ENCODE measurements at regions not wholly inside any gene's neighbourhood (a gene's known extent, or its start where the extent isn't known, plus 50 kb on each side); places are given as distances from the start of the nearest gene placed in this dataset.

DNA sequence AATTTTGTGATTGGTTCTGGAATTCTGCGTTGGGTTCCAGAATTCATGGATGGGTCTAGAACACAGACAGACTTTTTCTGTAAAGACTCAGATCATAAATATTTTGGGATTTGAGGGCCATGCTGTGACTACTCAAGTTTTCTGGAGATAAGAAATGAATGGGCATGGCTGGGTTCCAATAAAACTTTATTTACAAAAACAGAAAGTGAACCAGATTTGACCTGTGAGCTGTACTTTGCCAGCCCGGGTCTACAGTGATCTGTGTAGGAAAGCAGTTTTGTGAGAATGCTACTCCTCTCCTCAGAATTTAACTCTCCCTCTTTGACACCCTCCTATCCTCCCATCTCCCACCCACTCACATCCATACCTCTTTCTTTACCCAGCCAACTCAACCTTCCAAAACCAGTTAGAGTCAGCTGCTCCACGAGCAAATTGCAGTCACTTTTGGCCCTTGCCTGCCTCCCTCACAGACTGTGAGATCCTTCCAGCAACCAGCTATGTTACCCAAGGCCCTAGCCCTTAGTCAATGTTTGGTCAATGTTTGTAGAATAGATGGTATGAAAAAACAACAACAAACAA lies 312.8 kb upstream of the ZMIZ1 start:
- TF ChIP-seq FOXM1 (IDR thresholded peaks at IDR 0.05; ENCODE audit: borderline replicate concordance): no peak
- no peak for TF ChIP-seq SP1 (IDR thresholded peaks at IDR 0.05)
- no peak for TF ChIP-seq CTBP1 (IDR thresholded peaks at IDR 0.05; ENCODE audit: borderline replicate concordance)
- TF ChIP-seq, protein P1, sequence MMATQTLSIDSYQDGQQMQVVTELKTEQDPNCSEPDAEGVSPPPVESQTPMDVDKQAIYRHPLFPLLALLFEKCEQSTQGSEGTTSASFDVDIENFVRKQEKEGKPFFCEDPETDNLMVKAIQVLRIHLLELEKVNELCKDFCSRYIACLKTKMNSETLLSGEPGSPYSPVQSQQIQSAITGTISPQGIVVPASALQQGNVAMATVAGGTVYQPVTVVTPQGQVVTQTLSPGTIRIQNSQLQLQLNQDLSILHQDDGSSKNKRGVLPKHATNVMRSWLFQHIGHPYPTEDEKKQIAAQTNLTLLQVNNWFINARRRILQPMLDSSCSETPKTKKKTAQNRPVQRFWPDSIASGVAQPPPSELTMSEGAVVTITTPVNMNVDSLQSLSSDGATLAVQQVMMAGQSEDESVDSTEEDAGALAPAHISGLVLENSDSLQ (IDR thresholded peaks at IDR 0.05): no peak
- no peak for TF ChIP-seq L3MBTL2 (conservative IDR thresholded peaks at IDR 0.05)
- TF ChIP-seq FOXK2 (IDR thresholded peaks at IDR 0.05): no peak
- no peak for TF ChIP-seq ELF4 (IDR thresholded peaks at IDR 0.05)
- TF ChIP-seq ARNT (IDR thresholded peaks at IDR 0.05): no peak
- POLR2A ChIA-PET: no interaction called here
- CTCF ChIA-PET: interaction anchor here (0.7 kb wide), 1 partner anchor 454 kb away, joined by 6 read pairs; no protein-coding TSS in a partner anchor
- DNase-seq (ENCODE audit: extremely low spot score): no peak

DNA sequence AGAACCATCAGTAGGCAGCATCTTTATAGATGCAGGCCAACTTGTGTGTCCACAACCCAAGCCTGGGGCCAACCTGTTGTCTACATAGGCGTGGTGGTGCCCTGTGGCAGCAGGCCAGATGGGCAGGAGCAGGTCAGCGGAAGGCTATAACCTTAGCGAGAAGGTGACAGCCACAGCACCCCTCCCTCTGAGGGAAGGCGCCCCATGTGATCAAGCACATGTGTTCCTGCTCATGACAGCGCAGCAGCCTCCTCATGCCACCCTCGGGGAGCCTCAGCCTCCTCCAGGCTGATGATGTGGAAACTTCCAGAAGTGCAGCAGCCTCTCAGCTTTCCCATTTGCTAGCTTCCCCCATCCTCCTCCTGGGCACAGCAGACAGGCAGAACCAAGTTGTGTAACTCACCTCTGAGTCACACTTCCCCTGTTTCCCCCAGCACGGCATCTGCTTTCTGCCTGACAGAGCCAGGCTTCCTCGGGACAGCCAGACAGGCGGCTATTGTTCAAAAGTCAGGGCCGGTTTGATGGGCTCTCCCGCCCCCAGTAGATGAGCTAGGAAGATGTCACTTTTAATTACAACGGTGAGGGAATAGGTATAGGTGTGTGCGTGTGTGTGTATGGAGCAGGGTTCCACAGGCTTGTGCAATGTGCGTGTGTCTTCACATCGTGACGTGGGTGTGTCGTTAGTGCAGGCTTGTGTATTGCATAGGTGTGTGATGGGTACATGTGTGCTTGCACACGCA lies 312.0 kb upstream of the ZMIZ1 start:
- ChIA-PET CTCF (interaction anchor here (0.7 kb wide), 1 partner anchor 455 kb away, joined by 6 read pairs; no protein-coding TSS in a partner anchor), POLR2A (no interaction called here)
- no peak for DNase-seq (ENCODE audit: extremely low spot score)
- TF ChIP-seq NFRKB (IDR thresholded peaks at IDR 0.05) (no peak), LEF1 (IDR thresholded peaks at IDR 0.05; ENCODE audit: borderline replicate concordance) (no peak), FOXK2 (IDR thresholded peaks at IDR 0.05) (no peak), ARNT (IDR thresholded peaks at IDR 0.05) (no peak), TARDBP (IDR thresholded peaks at IDR 0.05) (no peak), CTBP1 (IDR thresholded peaks at IDR 0.05; ENCODE audit: borderline replicate concordance) (no peak)
- TF ChIP-seq, protein P1 (IDR thresholded peaks at IDR 0.05): no peak

DNA sequence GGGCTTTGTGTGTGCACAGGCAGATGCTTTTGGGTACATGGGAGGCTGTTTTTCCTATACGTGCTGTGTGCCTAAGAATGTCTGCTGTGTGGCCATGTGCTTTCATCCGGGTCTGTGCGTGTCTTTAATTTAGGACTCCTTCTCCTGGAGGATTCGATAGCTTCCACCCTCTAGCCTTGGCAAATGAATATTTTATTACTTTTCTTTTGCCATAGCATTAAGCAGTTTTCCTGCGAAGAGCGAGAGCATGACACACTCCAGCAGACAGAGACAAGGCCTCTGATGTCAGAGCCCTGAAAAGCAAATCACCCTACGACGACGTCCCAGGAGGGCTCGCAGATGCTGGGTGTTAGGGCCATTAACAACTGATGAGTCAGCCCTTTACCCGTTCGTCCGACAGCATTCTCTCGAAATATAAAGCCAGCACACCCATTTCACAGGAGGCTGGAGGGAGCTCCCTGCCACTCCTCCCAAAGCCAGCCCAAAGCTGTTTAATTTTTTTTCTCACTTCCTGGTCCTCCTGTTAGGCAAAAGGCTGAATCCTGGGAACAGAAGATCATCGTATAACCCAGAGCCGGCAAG lies 311.3 kb upstream of the ZMIZ1 start:
- ChIA-PET CTCF (no interaction called here), POLR2A (no interaction called here)
- no peak for DNase-seq (ENCODE audit: extremely low spot score)
- TF ChIP-seq CTBP1 (IDR thresholded peaks at IDR 0.05; ENCODE audit: borderline replicate concordance) (no peak), TARDBP (IDR thresholded peaks at IDR 0.05) (no peak), SP1 (IDR thresholded peaks at IDR 0.05) (no peak), SUZ12 (IDR thresholded peaks at IDR 0.05) (no peak), ELF4 (IDR thresholded peaks at IDR 0.05) (no peak), NFRKB (IDR thresholded peaks at IDR 0.05) (no peak), L3MBTL2 (conservative IDR thresholded peaks at IDR 0.05) (no peak), ZNF384 (IDR thresholded peaks at IDR 0.05) (no peak), ARNT (IDR thresholded peaks at IDR 0.05) (no peak), BHLHE40 (IDR thresholded peaks at IDR 0.05; ENCODE audit: borderline replicate concordance) (no peak), HDGF (IDR thresholded peaks at IDR 0.05; ENCODE audit: borderline replicate concordance) (no peak)
- TF ChIP-seq, protein P1 (IDR thresholded peaks at IDR 0.05): no peak

DNA sequence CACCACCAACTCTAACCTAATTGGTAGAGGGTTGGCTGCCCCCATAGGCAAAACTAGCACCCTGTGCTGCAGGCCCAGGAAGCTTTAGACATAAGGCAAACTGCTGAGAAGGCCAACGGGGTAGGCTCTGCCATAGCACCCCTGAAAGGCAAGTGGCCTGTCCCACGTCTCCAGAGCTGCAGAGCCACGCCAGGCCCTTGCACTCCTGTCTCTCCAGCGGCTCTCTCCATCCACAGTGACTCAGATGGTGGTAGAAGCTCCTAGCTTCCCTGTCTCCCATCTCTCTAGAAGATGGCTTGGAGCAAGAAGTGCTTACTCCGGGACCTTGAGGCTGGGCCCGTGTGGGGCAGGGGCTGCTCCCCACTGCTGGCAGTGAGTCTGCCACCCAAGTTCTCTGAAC lies 310.6 kb upstream of the ZMIZ1 start:
- POLR2A ChIA-PET: no interaction called here
- DNase-seq (ENCODE audit: extremely low spot score): no peak
- TF ChIP-seq LEF1 (IDR thresholded peaks at IDR 0.05; ENCODE audit: borderline replicate concordance) (no peak), CTBP1 (IDR thresholded peaks at IDR 0.05; ENCODE audit: borderline replicate concordance) (no peak), ZNF384 (IDR thresholded peaks at IDR 0.05) (no peak), SUZ12 (IDR thresholded peaks at IDR 0.05) (no peak), FOXA1 (IDR thresholded peaks at IDR 0.05) (no peak), FOXK2 (IDR thresholded peaks at IDR 0.05) (no peak), BHLHE40 (IDR thresholded peaks at IDR 0.05; ENCODE audit: borderline replicate concordance) (no peak), TARDBP (IDR thresholded peaks at IDR 0.05) (no peak), ELF4 (IDR thresholded peaks at IDR 0.05) (no peak), ARNT (IDR thresholded peaks at IDR 0.05) (no peak)
- TF ChIP-seq, protein P1 (IDR thresholded peaks at IDR 0.05): no peak
- CTCF ChIA-PET: no interaction called here

DNA sequence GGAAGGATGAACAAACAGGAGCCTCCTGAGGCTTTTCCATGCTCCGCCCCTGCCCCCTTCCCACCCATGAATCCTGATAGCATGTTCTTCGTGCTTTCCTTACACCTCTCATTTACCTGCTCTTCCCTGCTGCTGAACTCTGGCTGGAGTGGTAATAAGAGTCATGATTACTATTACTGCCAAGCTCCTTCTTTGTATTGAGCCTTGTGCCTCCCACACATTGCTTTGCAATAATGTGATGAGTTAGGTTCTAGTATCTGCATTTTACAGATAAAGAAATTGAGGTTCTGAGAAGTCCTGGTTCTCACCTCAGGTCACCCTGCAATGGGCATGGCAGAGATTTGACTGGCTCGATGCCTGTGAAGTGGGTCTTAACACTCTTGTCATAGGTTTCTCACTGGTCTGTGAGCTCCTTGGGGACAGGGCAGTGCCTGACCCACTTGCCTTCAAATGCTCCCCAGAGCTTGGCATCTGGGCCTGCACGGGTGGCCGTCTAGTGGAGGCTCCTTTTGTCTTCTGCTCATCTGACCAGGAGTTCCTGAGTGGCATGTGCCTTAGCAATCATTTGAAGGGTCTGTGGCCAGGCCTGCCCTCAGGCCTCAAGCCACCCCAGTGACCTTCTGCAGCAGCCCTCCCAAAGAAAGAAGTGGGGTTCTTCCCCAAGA lies 309.2 kb upstream of the ZMIZ1 start:
- ChIA-PET CTCF (interaction anchor here (0.5 kb wide), 1 partner anchor 11 kb away, joined by 4 read pairs; no protein-coding TSS in a partner anchor), POLR2A (no interaction called here)
- no peak for TF ChIP-seq L3MBTL2 (conservative IDR thresholded peaks at IDR 0.05)
- no peak for TF ChIP-seq FOXA1 (IDR thresholded peaks at IDR 0.05)
- no peak for TF ChIP-seq SP1 (IDR thresholded peaks at IDR 0.05)
- no peak for TF ChIP-seq ELF4 (IDR thresholded peaks at IDR 0.05)
- TF ChIP-seq ARNT (IDR thresholded peaks at IDR 0.05): no peak
- no peak for TF ChIP-seq CTBP1 (IDR thresholded peaks at IDR 0.05; ENCODE audit: borderline replicate concordance)
- TF ChIP-seq FOXK2 (IDR thresholded peaks at IDR 0.05): no peak
- TF ChIP-seq, protein P1 (IDR thresholded peaks at IDR 0.05): no peak
- TF ChIP-seq HDGF (IDR thresholded peaks at IDR 0.05; ENCODE audit: borderline replicate concordance): no peak
- no peak for TF ChIP-seq FOXM1 (IDR thresholded peaks at IDR 0.05; ENCODE audit: borderline replicate concordance)
- TF ChIP-seq LEF1 (IDR thresholded peaks at IDR 0.05; ENCODE audit: borderline replicate concordance): no peak
- no peak for TF ChIP-seq NFRKB (IDR thresholded peaks at IDR 0.05)
- TF ChIP-seq ZNF384 (IDR thresholded peaks at IDR 0.05): no peak
- no peak for TF ChIP-seq BHLHE40 (IDR thresholded peaks at IDR 0.05; ENCODE audit: borderline replicate concordance)
- TF ChIP-seq SUZ12 (IDR thresholded peaks at IDR 0.05): no peak
- no peak for TF ChIP-seq TARDBP (IDR thresholded peaks at IDR 0.05)

More for the DNA sequence above, 309.2 kb upstream of the ZMIZ1 start:
- DNase-seq (ENCODE audit: extremely low spot score): no peak

Data from HEK293T (cell line).